GM12891 (cell line): ENCODE measurements at regions not wholly inside any gene's neighbourhood (a gene's known extent, or its start where the extent isn't known, plus 50 kb on each side); places are given as distances from the start of the nearest gene placed in this dataset.

Source experiments
- POLR2A ChIP-seq: IDR thresholded peaks from 2 replicates; pipeline ENCODE4 v1.6.1; 2011; ENCODE audit warnings: low read depth, low read length, control low read depth
- POLR2AphosphoS5 ChIP-seq: IDR thresholded peaks from 2 replicates; pipeline ENCODE4 v1.6.1; 2011; ENCODE audit warnings: low read depth, low read length, control low read depth
- TAF1 ChIP-seq: IDR thresholded peaks from 2 replicates; pipeline ENCODE4 v1.6.1; 2011; ENCODE audit warnings: low read depth, low read length, control low read depth

DNA sequence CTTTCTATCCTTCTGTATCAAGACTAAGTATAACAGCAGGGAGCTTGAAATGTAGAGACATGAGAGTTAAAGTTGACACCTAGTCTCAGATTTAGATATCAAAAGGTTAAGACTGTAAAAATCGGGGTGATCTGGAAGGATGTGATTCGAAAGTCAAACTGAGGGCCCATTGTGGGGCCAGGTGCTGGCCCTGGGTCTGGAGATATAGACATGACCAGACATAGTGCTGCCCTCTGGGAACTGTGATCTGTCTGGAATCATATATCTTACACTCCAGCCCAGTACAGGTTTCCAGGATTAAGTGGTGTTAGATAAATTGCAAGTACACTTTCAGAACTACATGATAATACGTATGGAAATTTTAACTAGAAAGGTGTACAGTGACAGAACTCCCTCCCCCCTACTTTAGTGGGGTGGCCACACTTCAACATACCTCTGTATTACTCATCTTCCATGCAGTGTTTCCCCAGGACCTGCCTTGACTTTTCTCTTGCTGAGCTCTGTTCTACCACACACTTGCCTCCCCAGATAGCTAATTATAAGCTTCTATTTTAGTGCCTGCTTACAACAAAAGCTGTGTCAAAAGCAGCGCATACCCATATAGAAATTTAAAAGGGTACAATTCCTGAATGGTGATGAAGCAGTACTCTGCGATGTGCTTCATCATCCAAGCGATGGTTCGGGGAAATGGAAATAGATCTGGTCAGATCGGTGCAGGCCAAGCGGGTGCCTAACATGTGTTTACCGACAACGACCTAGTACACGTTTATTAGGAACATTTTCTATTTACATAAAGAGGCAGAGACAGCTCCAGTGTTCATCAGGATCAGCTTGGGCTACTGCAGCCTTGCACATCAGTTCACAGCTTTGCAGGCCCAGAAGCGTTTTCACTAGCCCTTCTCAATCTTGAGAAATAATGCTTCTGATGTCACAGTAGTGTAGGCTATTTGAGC, 68.7 kb downstream of the ARF6 start:
- TF ChIP-seq POLR2AphosphoS5 (no peak), TAF1 (no peak), POLR2A (no peak)
